OCI-LY7 (cell line): ENCODE measurements at regions not wholly inside any gene's neighbourhood (a gene's known extent, or its start where the extent isn't known, plus 50 kb on each side); places are given as distances from the start of the nearest gene placed in this dataset.

ENCODE experiments used
- BruUV-seq: library from RNA; stranded (reverse); fragments of 400-500 nt; replicated peaks from 2 replicates; lab custom pipeline; 2021; lab: Mats Ljungman, UMichigan
- CTCF ChIA-PET: fragments of 300-600 bp; sonication (Branson Sonifier 250); formaldehyde crosslinking; loops from one replicate; lab custom pipeline; 2022; ENCODE audit warnings: antibody characterized with exemption; ENCODE audit not compliant: unreplicated experiment; lab: Charles Lee
- POLR2A ChIA-PET: fragments of 300-600 bp; sonication (Branson Sonifier 250); formaldehyde crosslinking; loops from one replicate; lab custom pipeline; 2022; ENCODE audit warnings: antibody characterized with exemption; lab: Charles Lee
- DNase-seq: peaks from one replicate; pipeline ENCODE4 v3.0.0-alpha.2; 2015; ENCODE audit warnings: low spot score
- H2AFZ ChIP-seq: fragments of 200-600 bp; sonication (generic), shearing (Covaris generic); 2 replicates; pipeline ENCODE4 v1.6.1; 2014; ENCODE audit warnings: mild to moderate bottlenecking, antibody characterized with exemption, low read length, moderate library complexity
- H3K27ac ChIP-seq: fragments of 200-600 bp; sonication (generic); 2 replicates; pipeline ENCODE4 v1.5.1; 2014; ENCODE audit warnings: mixed run types, low read depth, mild to moderate bottlenecking, moderate library complexity, low read length, inconsistent platforms; ENCODE audit not compliant: poor library complexity, severe bottlenecking
- H3K36me3 ChIP-seq: fragments of 200-600 bp; sonication (generic); 2 replicates; pipeline ENCODE4 v1.6.1; 2014; ENCODE audit warnings: mild to moderate bottlenecking, antibody characterized with exemption, low read length, moderate library complexity, mixed read lengths; ENCODE audit not compliant: insufficient read depth
- H3K4me1 ChIP-seq: fragments of 200-600 bp; sonication (generic); 2 replicates; pipeline ENCODE4 v1.5.1; 2014; ENCODE audit warnings: mild to moderate bottlenecking, low read length; ENCODE audit not compliant: insufficient read depth, poor library complexity, severe bottlenecking
- H3K4me2 ChIP-seq: fragments of 200-600 bp; sonication (generic); 2 replicates; pipeline ENCODE4 v1.6.1; 2014; ENCODE audit warnings: mild to moderate bottlenecking, low read length
- H3K4me3 ChIP-seq: fragments of 200-600 bp; sonication (generic); 2 replicates; pipeline ENCODE4 v1.5.1; 2014; ENCODE audit warnings: mild to moderate bottlenecking, low read depth, low read length; ENCODE audit not compliant: poor library complexity, severe bottlenecking
- H3K79me2 ChIP-seq: fragments of 200-600 bp; sonication (generic); 2 replicates; pipeline ENCODE4 v1.6.1; 2016; ENCODE audit warnings: low read depth, mild to moderate bottlenecking, low read length, moderate library complexity, mixed read lengths; ENCODE audit not compliant: insufficient read depth
- H3K9me2 ChIP-seq: fragments of 200-600 bp; sonication (generic); 2 replicates; pipeline ENCODE4 v1.6.1; 2016; ENCODE audit warnings: mild to moderate bottlenecking, low read length, mixed read lengths; ENCODE audit not compliant: insufficient read depth
- H3K9me3 ChIP-seq: fragments of 200-600 bp; sonication (generic); 2 replicates; pipeline ENCODE4 v1.6.1; 2014; ENCODE audit warnings: mild to moderate bottlenecking, mixed run types, low read length, mixed read lengths
- H4K20me1 ChIP-seq: fragments of 200-600 bp; sonication (generic); 2 replicates; pipeline ENCODE4 v1.6.1; 2014; ENCODE audit warnings: mild to moderate bottlenecking, antibody characterized with exemption, low read length, moderate library complexity, mixed read lengths; ENCODE audit not compliant: insufficient read depth
- CTCF ChIP-seq: fragments of 200-600 bp; sonication (generic); conservative IDR thresholded peaks from 2 replicates; pipeline ENCODE4 v1.5.1; 2014; ENCODE audit warnings: mild to moderate bottlenecking, antibody characterized with exemption, low read length, moderate library complexity, mixed read lengths
- EZH2phosphoT487 ChIP-seq: fragments of 200-600 bp; sonication (generic); IDR thresholded peaks from 2 replicates; pipeline ENCODE4 v1.6.1; 2018; ENCODE audit warnings: low read depth, borderline replicate concordance, mild to moderate bottlenecking, mixed run types, antibody characterized with exemption, low read length, moderate library complexity, mixed read lengths
- intact Hi-C: fragments of 100-400 bp; cut with micrococcal nuclease; formaldehyde crosslinking; loops from one replicate; pipeline ENCODE4 v1.10.0; 2022; ENCODE audit not compliant: unreplicated experiment

- Histone ChIP-seq H3K9me2 (no peaks in the 10 kb centered on the region), H3K4me1 (no peaks in the 10 kb centered on the region), H2AFZ (no peak overlapping the region), H3K4me2 (no peak overlapping the region), H3K79me2 (no peaks in the 10 kb centered on the region), H3K4me3 (no peak overlapping the region), H3K9me3 (0 out of 2 replicates have a peak, but pooled peaks cover 3% of the 10 kb centered on the region), H3K27ac (no peak overlapping the region), H3K36me3 (no peaks in the 10 kb centered on the region), H4K20me1 (no peaks in the 10 kb centered on the region)
- ChIA-PET POLR2A (no interaction called here), CTCF (no interaction called here)
- TF ChIP-seq CTCF (no peak), EZH2phosphoT487 (no peak)
- DNase-seq, result no peak
- BruUV-seq, result no TSS peak
- intact Hi-C loops, result no loop called here
These were observed 1010.5 kb upstream of the NOVA1 start for GRCh38 chr14:27608377-27608776.

- Histone ChIP-seq H3K9me3 (0 out of 2 replicates have a peak, but pooled peaks cover 6% of the 10 kb centered on the region), H3K4me3 (no peak overlapping the region), H3K4me2 (no peak overlapping the region), H3K9me2 (no peaks in the 10 kb centered on the region), H3K4me1 (no peaks in the 10 kb centered on the region), H3K27ac (no peak overlapping the region), H3K36me3 (no peaks in the 10 kb centered on the region), H2AFZ (no peak overlapping the region), H4K20me1 (no peaks in the 10 kb centered on the region), H3K79me2 (no peaks in the 10 kb centered on the region)
- POLR2A ChIA-PET, result no interaction called here
- TF ChIP-seq EZH2phosphoT487 (no peak), CTCF (no peak)
- intact Hi-C loops, result no loop called here
- DNase-seq, result no peak
- no TSS peak for BruUV-seq
- CTCF ChIA-PET, result no interaction called here
These were observed 1014.3 kb upstream of the NOVA1 start for GRCh38 chr14:27612121-27612520.

DNA sequence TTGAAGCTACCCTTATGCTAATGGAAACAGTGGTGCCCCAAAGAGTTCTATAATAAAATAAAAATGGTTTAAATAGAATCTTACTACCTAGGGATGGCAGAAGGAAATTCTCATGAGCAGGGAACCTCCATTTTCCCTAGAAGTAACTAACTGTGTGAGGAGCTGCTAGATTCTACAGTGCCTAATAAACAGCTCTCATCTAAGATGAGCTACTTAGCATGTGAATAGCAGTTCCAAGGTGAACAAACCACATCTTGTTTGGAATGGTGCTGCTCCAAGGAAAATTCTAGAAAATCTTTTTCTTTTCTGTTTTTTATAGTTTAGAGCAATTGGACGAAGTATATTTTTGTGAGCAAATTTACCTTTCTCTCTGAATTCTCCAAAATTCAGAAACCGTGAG is 1015.3 kb upstream of the NOVA1 start:
- TF ChIP-seq EZH2phosphoT487, result no peak
- no peak for TF ChIP-seq CTCF
- ChIA-PET POLR2A (no interaction called here), CTCF (no interaction called here)
- no peak overlapping the region for H3K27ac ChIP-seq
- H3K9me2 ChIP-seq, result no peaks in the 10 kb centered on the region
- H3K4me1 ChIP-seq, result no peaks in the 10 kb centered on the region
- no peaks in the 10 kb centered on the region for H3K79me2 ChIP-seq
- DNase-seq, result no peak
- no peak overlapping the region for H3K4me2 ChIP-seq
- no peaks in the 10 kb centered on the region for H3K36me3 ChIP-seq
- no TSS peak for BruUV-seq
- H3K4me3 ChIP-seq, result no peak overlapping the region
- H2AFZ ChIP-seq, result no peak overlapping the region
- intact Hi-C loops, result no loop called here
- H3K9me3 ChIP-seq, result 0 out of 2 replicates have a peak, but pooled peaks cover 13% of the 10 kb centered on the region
- no peaks in the 10 kb centered on the region for H4K20me1 ChIP-seq
